Activated naive CD4-positive, alpha-beta T cell treated with anti-CD3 and anti-CD28 coated beads, Interleukin-2, amount 10 ng/mL, durations not matched to agents 7 days and 5 days (primary cell): ENCODE measurements at regions not wholly inside any gene's neighbourhood (a gene's known extent, or its start where the extent isn't known, plus 50 kb on each side); places are given as distances from the start of the nearest gene placed in this dataset.

Experiments used
- CTCF ChIA-PET: fragments of 350-600 bp; sonication (Branson Sonifier 250); formaldehyde crosslinking; loops from one replicate; lab custom pipeline; 2021; ENCODE audit warnings: antibody characterized with exemption; lab: Charles Lee
- DNase-seq: peaks from one replicate; pipeline ENCODE4 v3.0.0-alpha.2; 2020
- H3K27ac Mint-ChIP-seq: one replicate; pipeline ENCODE4 v1.8.0; 2021; ENCODE audit warnings: mild to moderate bottlenecking, moderate library complexity, mixed read lengths
- H3K27me3 Mint-ChIP-seq: one replicate; pipeline ENCODE4 v1.8.0; 2021; ENCODE audit warnings: mild to moderate bottlenecking, mixed read lengths
- H3K36me3 Mint-ChIP-seq: one replicate; pipeline ENCODE4 v1.8.0; 2021; ENCODE audit warnings: mixed read lengths
- H3K4me1 Mint-ChIP-seq: one replicate; pipeline ENCODE4 v1.8.0; 2021; ENCODE audit warnings: mixed read lengths
- H3K4me3 Mint-ChIP-seq: one replicate; pipeline ENCODE4 v1.8.0; 2021; ENCODE audit warnings: mild to moderate bottlenecking, moderate library complexity, mixed read lengths
- H3K9me3 Mint-ChIP-seq: one replicate; pipeline ENCODE4 v1.8.0; 2021; ENCODE audit warnings: mixed read lengths

DNA sequence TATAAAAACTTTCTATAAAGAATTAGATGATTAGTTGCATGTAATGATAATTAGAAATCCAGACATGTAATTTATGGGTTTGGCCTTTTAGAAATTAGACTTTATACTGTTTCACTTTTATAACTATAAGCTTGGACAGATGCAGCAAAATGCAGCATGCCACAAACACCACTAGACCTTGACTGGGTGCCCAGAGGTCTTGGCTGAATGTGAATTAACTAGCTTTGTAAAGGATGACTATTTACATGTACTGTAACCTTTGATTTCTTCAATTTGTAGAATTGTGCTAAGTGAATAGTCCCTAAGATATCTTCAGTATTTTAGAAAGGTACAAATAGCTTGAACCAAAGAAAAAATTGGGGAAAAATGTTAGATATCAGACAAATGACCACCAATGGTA lies 2168.1 kb downstream of the MAT2B start:
- no peak for DNase-seq
- Mint-ChIP-seq H3K27ac (no peak overlapping the region), H3K27me3 (no peaks in the 10 kb centered on the region), H3K4me3 (no peak overlapping the region), H3K36me3 (no peaks in the 10 kb centered on the region), H3K9me3 (peaks cover 11% of the 10 kb centered on the region), H3K4me1 (no peaks in the 10 kb centered on the region)
- CTCF ChIA-PET: no interaction called here

DNA sequence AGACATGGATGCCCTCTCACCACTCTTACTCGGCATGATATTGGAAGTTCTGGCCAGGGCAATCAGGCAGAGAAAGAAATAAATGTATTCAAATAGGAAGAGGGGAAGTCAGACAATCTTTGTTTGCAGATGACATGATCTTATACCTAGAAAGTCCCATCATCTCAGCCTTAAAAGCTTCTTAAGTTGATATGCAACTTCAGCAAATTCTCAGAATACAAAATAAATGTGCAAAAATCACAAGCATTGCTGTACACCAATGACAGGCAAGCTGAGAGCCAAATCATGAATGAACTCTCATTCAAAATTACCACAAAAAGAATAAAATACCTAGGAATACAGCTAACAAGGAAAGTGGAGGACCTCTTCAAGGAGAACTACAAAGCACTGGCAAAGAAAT lies 2190.4 kb downstream of the MAT2B start:
- H3K27ac Mint-ChIP-seq: no peak overlapping the region
- no peaks in the 10 kb centered on the region for H3K36me3 Mint-ChIP-seq
- DNase-seq: no peak
- no peaks in the 10 kb centered on the region for H3K27me3 Mint-ChIP-seq
- peaks cover 17% of the 10 kb centered on the region for H3K9me3 Mint-ChIP-seq
- CTCF ChIA-PET: interaction anchor here (0.7 to 1.8 kb wide), 2 partner anchors 66 to 1361 kb away, joined by 3 read pairs; no protein-coding TSS in a partner anchor
- no peaks in the 10 kb centered on the region for H3K4me1 Mint-ChIP-seq
- no peak overlapping the region for H3K4me3 Mint-ChIP-seq

GRCh38 chr5:165705960-165706359 lies 2200.5 kb downstream of the MAT2B start:
- no peak overlapping the region for H3K27ac Mint-ChIP-seq
- H3K4me3 Mint-ChIP-seq: no peak overlapping the region
- H3K9me3 Mint-ChIP-seq: peaks cover 9% of the 10 kb centered on the region
- no peak for DNase-seq
- no peaks in the 10 kb centered on the region for H3K36me3 Mint-ChIP-seq
- no peaks in the 10 kb centered on the region for H3K4me1 Mint-ChIP-seq
- CTCF ChIA-PET: no interaction called here
- no peaks in the 10 kb centered on the region for H3K27me3 Mint-ChIP-seq

DNA sequence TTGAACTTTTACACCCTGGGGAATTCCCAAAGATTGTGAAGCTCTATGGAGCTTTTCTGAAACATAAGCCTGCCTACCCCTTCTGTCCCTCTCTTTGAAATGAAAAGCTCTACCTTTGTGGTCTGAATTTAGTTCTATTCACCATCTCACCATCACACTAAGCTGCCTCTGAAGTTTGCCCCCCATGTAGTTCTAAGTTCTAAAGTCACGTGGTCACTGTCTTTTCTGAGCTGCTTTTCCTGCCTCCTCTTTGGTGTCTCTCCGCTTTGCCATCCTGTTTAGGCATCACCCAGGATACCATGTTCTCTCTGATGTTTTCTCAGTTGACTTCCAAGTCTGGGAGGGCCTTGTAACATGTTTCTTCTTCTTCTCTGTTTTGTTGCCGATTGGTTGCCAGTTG lies 2206.6 kb downstream of the MAT2B start:
- DNase-seq: no peak
- H3K27me3 Mint-ChIP-seq: no peaks in the 10 kb centered on the region
- no peaks in the 10 kb centered on the region for H3K4me1 Mint-ChIP-seq
- CTCF ChIA-PET: no interaction called here
- H3K27ac Mint-ChIP-seq: no peak overlapping the region
- peaks cover 11% of the 10 kb centered on the region for H3K9me3 Mint-ChIP-seq
- H3K4me3 Mint-ChIP-seq: no peak overlapping the region
- no peaks in the 10 kb centered on the region for H3K36me3 Mint-ChIP-seq

GRCh38 chr5:165714598-165714997 lies 2209.2 kb downstream of the MAT2B start:
- no peaks in the 10 kb centered on the region for H3K27me3 Mint-ChIP-seq
- H3K4me3 Mint-ChIP-seq: no peak overlapping the region
- DNase-seq: no peak
- H3K36me3 Mint-ChIP-seq: no peaks in the 10 kb centered on the region
- peaks cover 20% of the 10 kb centered on the region for H3K9me3 Mint-ChIP-seq
- CTCF ChIA-PET: no interaction called here
- no peak overlapping the region for H3K27ac Mint-ChIP-seq
- H3K4me1 Mint-ChIP-seq: no peaks in the 10 kb centered on the region

- no peaks in the 10 kb centered on the region for H3K36me3 Mint-ChIP-seq
- H3K4me3 Mint-ChIP-seq: no peak overlapping the region
- H3K9me3 Mint-ChIP-seq: peaks cover 15% of the 10 kb centered on the region
- H3K27me3 Mint-ChIP-seq: no peaks in the 10 kb centered on the region
- no peak overlapping the region for H3K27ac Mint-ChIP-seq
- no peaks in the 10 kb centered on the region for H3K4me1 Mint-ChIP-seq
- CTCF ChIA-PET: no interaction called here
- no peak for DNase-seq
These were observed 2215.5 kb downstream of the MAT2B start for GRCh38 chr5:165720901-165721300.

DNA sequence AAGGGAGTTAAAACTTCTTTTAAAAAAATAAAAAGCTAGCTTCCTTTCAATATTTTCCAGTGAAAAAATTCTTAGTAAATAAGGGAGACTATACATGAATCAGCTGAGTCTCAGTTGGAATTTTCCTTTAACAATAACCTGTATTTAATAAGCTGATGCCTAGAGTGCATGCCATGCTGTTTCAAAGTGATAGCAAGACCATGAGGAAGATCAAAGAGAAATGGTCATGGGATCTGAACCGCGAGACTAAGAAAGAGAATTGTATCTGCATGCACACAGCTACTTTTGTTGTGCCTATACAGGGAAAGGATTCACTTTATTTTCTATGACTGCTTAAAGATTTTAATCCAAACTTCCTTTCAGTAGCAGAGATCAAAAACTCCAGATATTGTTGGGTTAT lies 2217.0 kb downstream of the MAT2B start:
- Mint-ChIP-seq H3K4me1 (no peaks in the 10 kb centered on the region), H3K4me3 (no peak overlapping the region), H3K27ac (no peak overlapping the region), H3K9me3 (peaks cover 18% of the 10 kb centered on the region), H3K36me3 (no peaks in the 10 kb centered on the region), H3K27me3 (no peaks in the 10 kb centered on the region)
- CTCF ChIA-PET: no interaction called here
- no peak for DNase-seq

DNA sequence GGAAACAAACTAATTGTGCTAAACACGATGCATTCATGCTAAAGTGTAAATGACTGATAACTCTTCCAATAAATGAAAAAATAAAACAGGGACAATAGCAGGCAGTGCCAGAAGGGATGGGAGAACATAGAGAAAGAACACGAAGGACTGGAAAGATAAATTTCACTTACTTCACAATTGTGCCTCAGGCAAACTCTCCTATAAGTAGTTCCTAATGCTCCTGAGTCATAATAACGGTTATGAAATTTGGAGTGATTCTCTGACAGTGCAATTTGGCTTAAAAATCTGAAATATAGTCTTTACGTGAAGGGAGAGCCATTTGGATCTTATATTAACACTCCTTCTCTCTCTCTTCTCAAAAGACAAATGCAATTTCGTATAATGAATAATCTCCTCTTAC lies 2218.5 kb downstream of the MAT2B start:
- CTCF ChIA-PET: no interaction called here
- no peak for DNase-seq
- Mint-ChIP-seq H3K36me3 (no peaks in the 10 kb centered on the region), H3K9me3 (peaks cover 16% of the 10 kb centered on the region), H3K4me1 (no peaks in the 10 kb centered on the region), H3K27ac (no peak overlapping the region), H3K27me3 (no peaks in the 10 kb centered on the region), H3K4me3 (no peak overlapping the region)

GRCh38 chr5:165728425-165728824 lies 2223.0 kb downstream of the MAT2B start:
- Mint-ChIP-seq H3K27ac (no peak overlapping the region), H3K4me3 (no peak overlapping the region), H3K36me3 (no peaks in the 10 kb centered on the region), H3K27me3 (no peaks in the 10 kb centered on the region), H3K9me3 (peaks cover 9% of the 10 kb centered on the region), H3K4me1 (no peaks in the 10 kb centered on the region)
- no peak for DNase-seq
- CTCF ChIA-PET: no interaction called here

GRCh38 chr5:165735388-165735787 lies 2230.0 kb downstream of the MAT2B start:
- CTCF ChIA-PET: no interaction called here
- Mint-ChIP-seq H3K4me1 (no peaks in the 10 kb centered on the region), H3K27me3 (no peaks in the 10 kb centered on the region), H3K4me3 (no peak overlapping the region), H3K27ac (no peak overlapping the region), H3K36me3 (no peaks in the 10 kb centered on the region), H3K9me3 (peaks cover 14% of the 10 kb centered on the region)
- DNase-seq: no peak

DNA sequence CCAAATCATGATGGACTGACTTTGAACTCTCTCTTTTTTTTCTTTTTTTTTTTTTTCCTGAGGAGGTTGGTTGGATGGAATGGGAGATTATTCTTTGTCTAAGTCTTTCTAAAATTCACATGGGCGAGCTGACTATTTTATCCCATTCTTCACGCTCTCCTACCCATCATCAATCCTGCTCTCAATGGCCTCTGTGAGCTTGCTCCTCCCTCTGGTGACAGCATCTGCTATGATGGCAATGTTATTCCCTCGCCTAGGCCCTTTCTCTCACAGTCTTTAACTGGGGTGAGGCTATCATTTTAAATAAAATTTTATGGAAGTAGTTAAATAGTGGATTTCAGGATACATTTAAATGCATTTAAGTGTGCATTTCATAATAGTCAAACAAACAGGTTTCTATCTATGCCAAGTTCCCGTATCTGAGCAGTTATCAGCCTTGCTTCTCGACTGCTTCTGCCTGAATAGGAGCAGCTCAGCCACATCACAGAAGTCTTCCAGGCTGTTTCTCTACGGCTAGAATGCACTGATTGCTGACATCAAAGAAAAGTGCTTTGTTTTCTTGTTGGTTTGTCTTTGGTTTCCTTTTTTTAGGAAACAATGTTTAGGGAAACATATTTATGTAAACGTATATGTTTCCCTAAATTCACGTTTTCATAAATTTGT lies 2233.8 kb downstream of the MAT2B start:
- Mint-ChIP-seq H3K36me3 (no peaks in the 10 kb centered on the region), H3K4me3 (no peak overlapping the region), H3K9me3 (peaks cover 11% of the 10 kb centered on the region), H3K4me1 (no peaks in the 10 kb centered on the region), H3K27me3 (no peaks in the 10 kb centered on the region), H3K27ac (no peak overlapping the region)
- CTCF ChIA-PET: no interaction called here
- no peak for DNase-seq

DNA sequence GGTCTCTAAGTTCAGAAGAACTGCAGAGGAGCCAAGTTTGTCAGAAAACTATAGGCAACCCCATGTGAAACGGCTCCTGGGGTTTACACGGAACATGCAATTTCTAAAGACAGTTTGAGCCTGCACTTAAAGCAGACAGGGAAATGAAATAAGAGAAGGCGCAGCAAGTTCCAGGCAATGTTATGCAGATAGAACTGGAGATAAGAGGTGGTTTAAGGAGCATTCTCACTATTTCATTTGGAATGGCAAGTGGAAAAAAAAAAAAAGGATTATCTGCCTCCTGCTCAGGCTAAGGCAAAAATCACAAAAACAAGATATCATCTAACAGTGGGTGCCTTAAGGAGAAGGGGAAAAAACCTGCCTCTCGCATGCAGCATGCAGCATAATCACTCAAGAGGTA lies 2252.4 kb downstream of the MAT2B start:
- DNase-seq: no peak
- Mint-ChIP-seq H3K27me3 (no peaks in the 10 kb centered on the region), H3K4me1 (no peaks in the 10 kb centered on the region), H3K9me3 (peaks cover 16% of the 10 kb centered on the region), H3K36me3 (no peaks in the 10 kb centered on the region), H3K27ac (no peak overlapping the region), H3K4me3 (no peak overlapping the region)
- CTCF ChIA-PET: no interaction called here

DNA sequence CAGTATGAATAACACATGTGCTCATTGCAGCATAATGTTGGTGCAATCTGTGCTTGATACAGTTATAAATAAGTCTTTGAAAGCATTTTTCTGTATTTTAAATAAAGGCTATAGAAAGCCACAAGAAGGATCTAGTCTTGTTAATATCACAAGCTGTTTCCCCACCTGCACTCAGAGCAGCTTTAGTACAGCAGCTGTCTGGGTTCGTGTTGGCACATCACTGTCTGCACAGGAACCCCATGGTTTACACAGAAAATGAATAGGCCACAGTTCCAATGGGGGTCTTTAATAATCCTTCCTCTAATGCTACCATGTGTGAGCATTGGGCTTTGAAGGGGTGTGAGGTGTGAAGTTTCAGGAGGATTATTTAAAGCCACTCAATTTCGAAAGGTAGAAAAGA lies 2269.7 kb downstream of the MAT2B start:
- Mint-ChIP-seq H3K9me3 (peaks cover 9% of the 10 kb centered on the region), H3K4me1 (no peaks in the 10 kb centered on the region), H3K27ac (no peak overlapping the region), H3K36me3 (no peaks in the 10 kb centered on the region), H3K27me3 (no peaks in the 10 kb centered on the region), H3K4me3 (no peak overlapping the region)
- DNase-seq: no peak
- CTCF ChIA-PET: no interaction called here

- Mint-ChIP-seq H3K4me3 (no peak overlapping the region), H3K36me3 (no peaks in the 10 kb centered on the region), H3K27me3 (no peaks in the 10 kb centered on the region), H3K9me3 (peaks cover 18% of the 10 kb centered on the region), H3K27ac (no peak overlapping the region), H3K4me1 (no peaks in the 10 kb centered on the region)
- no peak for DNase-seq
- CTCF ChIA-PET: no interaction called here
These were observed 2274.1 kb downstream of the MAT2B start for GRCh38 chr5:165779505-165779904.

DNA sequence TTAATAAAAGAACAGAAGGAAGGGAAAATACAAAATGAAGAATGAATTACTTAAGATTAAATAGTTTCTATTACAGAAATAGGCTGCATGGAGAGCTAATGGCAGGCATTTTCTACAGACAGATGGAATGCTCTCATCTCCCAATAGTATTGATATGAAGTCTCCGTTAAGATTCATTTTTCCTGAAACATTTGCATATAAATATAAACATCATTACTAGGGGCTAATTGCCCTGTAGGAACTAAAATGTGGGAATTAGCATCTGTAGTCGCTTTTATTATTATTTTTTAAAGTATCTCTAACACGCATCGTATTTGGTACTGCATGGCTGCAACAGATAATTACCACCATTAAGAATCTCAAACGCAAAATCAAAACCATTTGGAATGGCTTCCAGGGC lies 2275.5 kb downstream of the MAT2B start:
- Mint-ChIP-seq H3K4me1 (no peaks in the 10 kb centered on the region), H3K36me3 (no peaks in the 10 kb centered on the region), H3K4me3 (no peak overlapping the region), H3K27me3 (no peaks in the 10 kb centered on the region), H3K27ac (no peak overlapping the region), H3K9me3 (peaks cover 19% of the 10 kb centered on the region)
- CTCF ChIA-PET: no interaction called here
- no peak for DNase-seq

DNA sequence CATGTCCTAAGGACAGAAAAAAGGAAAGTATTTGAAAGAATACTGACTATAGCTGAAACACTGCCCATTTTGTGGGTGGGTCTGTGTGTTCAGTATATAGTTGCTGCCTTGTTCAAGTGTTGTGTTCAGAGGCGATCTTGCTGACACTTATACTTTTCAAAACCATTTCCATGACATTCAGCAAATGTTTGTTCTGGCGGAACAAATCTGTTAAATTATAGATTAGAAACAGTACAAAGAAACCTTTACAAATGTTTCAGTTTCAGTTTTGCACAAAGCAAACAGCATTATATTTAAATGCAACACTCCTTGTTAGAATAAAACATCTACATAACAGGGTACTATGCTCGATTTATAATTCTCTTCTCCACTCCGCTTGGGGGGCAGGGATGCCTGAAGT lies 2276.3 kb downstream of the MAT2B start:
- Mint-ChIP-seq H3K27me3 (no peaks in the 10 kb centered on the region), H3K9me3 (peaks cover 21% of the 10 kb centered on the region), H3K4me3 (no peak overlapping the region), H3K36me3 (no peaks in the 10 kb centered on the region), H3K27ac (no peak overlapping the region), H3K4me1 (no peaks in the 10 kb centered on the region)
- CTCF ChIA-PET: no interaction called here
- DNase-seq: no peak
